ENCODE measurements at regions not wholly inside any gene's neighbourhood (a gene's known extent, or its start where the extent isn't known, plus 50 kb on each side); places are given as distances from the start of the nearest gene placed in this dataset.

DNA sequence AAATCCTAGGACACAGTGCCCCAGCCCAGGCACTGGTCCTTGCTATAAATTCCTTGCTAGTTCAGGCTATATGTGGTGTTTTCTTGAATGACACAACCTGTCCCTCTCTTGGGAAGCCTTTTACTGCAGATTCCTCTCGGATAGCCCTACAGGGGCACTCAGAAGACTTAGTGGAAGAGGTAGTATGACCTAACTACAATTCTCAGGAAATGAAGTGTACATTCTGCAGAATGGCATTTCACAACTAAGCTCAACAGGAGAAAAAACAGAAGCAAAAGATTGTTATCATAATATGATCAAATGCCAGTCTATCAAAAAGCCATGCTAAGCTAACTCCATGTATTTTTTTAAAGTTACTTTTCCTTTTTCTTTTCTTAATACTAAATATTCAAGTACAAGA lies 66.3 kb upstream of the FBXL4 start:
- no peak overlapping the region for H3K4me3 ChIP-seq
- DNase-seq = no peak
- H3K27ac ChIP-seq = no peak overlapping the region
- no peaks in the 10 kb centered on the region for H3K4me1 ChIP-seq
- no peaks in the 10 kb centered on the region for H3K36me3 ChIP-seq
- TF ChIP-seq POLR2A (IDR thresholded peaks at IDR 0.05) = no peak
- TF ChIP-seq, protein P1, sequence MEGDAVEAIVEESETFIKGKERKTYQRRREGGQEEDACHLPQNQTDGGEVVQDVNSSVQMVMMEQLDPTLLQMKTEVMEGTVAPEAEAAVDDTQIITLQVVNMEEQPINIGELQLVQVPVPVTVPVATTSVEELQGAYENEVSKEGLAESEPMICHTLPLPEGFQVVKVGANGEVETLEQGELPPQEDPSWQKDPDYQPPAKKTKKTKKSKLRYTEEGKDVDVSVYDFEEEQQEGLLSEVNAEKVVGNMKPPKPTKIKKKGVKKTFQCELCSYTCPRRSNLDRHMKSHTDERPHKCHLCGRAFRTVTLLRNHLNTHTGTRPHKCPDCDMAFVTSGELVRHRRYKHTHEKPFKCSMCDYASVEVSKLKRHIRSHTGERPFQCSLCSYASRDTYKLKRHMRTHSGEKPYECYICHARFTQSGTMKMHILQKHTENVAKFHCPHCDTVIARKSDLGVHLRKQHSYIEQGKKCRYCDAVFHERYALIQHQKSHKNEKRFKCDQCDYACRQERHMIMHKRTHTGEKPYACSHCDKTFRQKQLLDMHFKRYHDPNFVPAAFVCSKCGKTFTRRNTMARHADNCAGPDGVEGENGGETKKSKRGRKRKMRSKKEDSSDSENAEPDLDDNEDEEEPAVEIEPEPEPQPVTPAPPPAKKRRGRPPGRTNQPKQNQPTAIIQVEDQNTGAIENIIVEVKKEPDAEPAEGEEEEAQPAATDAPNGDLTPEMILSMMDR (IDR thresholded peaks at IDR 0.05) = no peak
- H3K27me3 ChIP-seq = no peaks in the 10 kb centered on the region
- intact Hi-C loops (cut with DNase I; ENCODE audit: low total_unique reads) = no loop called here
- H3K9me3 ChIP-seq = no peaks in the 10 kb centered on the region

DNA sequence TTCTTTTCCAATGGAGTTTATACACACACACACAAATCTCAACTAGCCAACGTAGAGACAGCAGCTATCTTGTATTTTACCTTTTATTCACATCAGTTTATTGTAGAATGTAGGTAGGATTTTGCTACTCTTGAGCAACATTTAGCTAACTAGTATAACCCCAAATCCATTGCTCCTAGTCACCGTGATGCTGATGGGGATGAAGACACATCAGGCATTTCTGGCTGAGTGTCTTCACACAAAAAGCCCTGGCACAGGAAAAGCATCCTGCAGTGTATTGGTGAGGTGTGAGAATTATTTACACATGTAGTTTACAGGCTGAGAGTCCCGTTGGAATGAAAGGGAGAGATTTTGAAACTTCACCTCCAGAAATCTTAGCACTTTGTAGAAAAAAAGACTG lies 65.9 kb upstream of the FBXL4 start:
- H3K36me3 ChIP-seq = no peaks in the 10 kb centered on the region

DNA sequence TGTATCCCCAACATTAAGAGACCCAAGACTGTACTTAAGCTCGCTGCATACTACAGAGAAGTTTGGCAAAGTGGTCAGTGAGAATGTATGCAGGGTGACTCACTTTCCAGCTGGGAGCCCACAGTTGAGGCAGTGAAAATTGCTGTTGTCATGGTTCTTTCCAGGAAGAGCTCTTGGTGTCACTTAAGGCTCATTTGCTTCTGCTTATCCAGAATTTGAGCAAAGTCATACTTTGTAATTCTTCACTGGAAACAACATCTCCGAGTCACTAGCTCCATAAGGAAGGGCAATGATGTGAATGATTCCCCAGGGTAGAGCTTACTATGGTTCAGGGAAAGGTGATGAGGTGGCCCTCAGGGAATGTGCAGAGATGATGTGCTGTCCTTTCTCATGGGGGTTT lies 65.4 kb upstream of the FBXL4 start:
- intact Hi-C loops (cut with DNase I; ENCODE audit: low total_unique reads) = no loop called here
- Histone ChIP-seq H3K9me3 (no peaks in the 10 kb centered on the region), H3K27ac (no peak overlapping the region), H3K4me1 (no peaks in the 10 kb centered on the region), H3K27me3 (no peaks in the 10 kb centered on the region), H3K36me3 (no peaks in the 10 kb centered on the region), H3K4me3 (no peak overlapping the region)
- DNase-seq = no peak
- TF ChIP-seq, protein P1 (IDR thresholded peaks at IDR 0.05) = no peak
- TF ChIP-seq POLR2A (IDR thresholded peaks at IDR 0.05) = no peak

More for the DNA sequence above, 65.9 kb upstream of the FBXL4 start:
- intact Hi-C loops (cut with DNase I; ENCODE audit: low total_unique reads) = no loop called here
- no peak for DNase-seq
- no peak for TF ChIP-seq POLR2A (IDR thresholded peaks at IDR 0.05)
- TF ChIP-seq, protein P1 (IDR thresholded peaks at IDR 0.05) = no peak
- no peak overlapping the region for H3K4me3 ChIP-seq
- no peak overlapping the region for H3K27ac ChIP-seq
- H3K4me1 ChIP-seq = no peaks in the 10 kb centered on the region
- H3K9me3 ChIP-seq = no peaks in the 10 kb centered on the region
- no peaks in the 10 kb centered on the region for H3K27me3 ChIP-seq

DNA sequence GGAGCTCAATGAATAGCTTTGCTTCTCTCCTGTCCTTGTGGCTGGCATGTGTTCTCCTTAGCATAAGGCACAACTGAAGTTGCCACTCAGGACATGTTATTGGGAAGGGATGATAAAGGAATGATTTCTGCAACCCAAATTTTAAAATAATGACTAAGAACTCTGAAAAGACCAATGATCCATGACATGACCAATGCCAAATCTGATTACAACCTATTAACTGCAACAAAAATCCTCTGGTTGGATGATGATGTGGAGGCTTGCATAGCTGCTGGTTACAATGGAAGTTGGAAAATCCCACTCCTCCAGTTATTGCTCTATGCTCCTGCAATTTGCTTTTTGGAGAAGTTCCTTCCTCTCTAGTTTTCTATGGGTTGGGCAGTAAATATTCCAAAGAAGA lies 63.4 kb upstream of the FBXL4 start:
- Histone ChIP-seq H3K36me3 (no peaks in the 10 kb centered on the region), H3K4me1 (no peaks in the 10 kb centered on the region), H3K9me3 (no peaks in the 10 kb centered on the region), H3K4me3 (no peak overlapping the region), H3K27me3 (no peaks in the 10 kb centered on the region), H3K27ac (no peak overlapping the region)
- intact Hi-C loops (cut with DNase I; ENCODE audit: low total_unique reads) = no loop called here
- no peak for DNase-seq
- no peak for TF ChIP-seq POLR2A (IDR thresholded peaks at IDR 0.05)
- TF ChIP-seq, protein P1 (IDR thresholded peaks at IDR 0.05) = no peak

DNA sequence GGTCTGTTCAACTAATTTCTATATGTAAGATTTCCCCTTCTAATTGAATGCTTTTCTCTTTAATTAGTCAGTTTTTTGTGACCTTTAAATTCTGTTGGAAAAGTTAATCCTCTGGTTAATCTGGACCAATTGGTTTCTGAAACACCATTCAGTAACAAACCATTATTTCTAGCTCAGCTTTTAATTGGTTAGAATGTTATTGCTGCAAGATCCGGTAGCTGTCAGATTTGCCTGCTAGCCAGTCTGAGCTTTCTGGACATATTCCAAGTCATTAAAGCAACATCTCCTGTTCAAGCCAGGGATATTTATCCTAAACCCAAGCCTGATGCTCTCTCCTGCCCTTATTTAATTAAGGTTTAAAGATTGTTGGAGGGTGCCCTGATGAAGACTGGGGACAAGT lies 55.1 kb upstream of the FBXL4 start:
- TF ChIP-seq, protein P1 (IDR thresholded peaks at IDR 0.05) = no peak
- no peak for TF ChIP-seq POLR2A (IDR thresholded peaks at IDR 0.05)
- H3K36me3 ChIP-seq = no peaks in the 10 kb centered on the region
- no peak for DNase-seq
- no peaks in the 10 kb centered on the region for H3K4me1 ChIP-seq
- H3K4me3 ChIP-seq = no peak overlapping the region
- H3K9me3 ChIP-seq = no peaks in the 10 kb centered on the region
- H3K27ac ChIP-seq = no peak overlapping the region
- intact Hi-C loops (cut with DNase I; ENCODE audit: low total_unique reads) = no loop called here
- no peaks in the 10 kb centered on the region for H3K27me3 ChIP-seq

Measured in uterus (tissue), 3 donors.